Left cardiac atrium (tissue), 4 donors: ENCODE measurements at regions not wholly inside any gene's neighbourhood (a gene's known extent, or its start where the extent isn't known, plus 50 kb on each side); places are given as distances from the start of the nearest gene placed in this dataset.
A peak's percentile ranks its signal among the peaks of the same experiment; 100 is the strongest.

Experiments used
- ATAC-seq, 2 donors: fragments of 200-7000 bp; cut with Tn5 transposase; one replicate each; pipeline ENCODE4 v1.9.1; 2020; ENCODE audit warnings: mild to moderate bottlenecking in 2 of 2, moderate library complexity in 2 of 2
- DNase-seq: peaks from one replicate; pipeline ENCODE4 v3.0.0-alpha.2; 2020
- intact Hi-C, 2 donors: fragments of 100-400 bp; cut with DNase I; formaldehyde crosslinking; loops; one replicate each; pipeline versions ENCODE4 v1.14.1 to v1.15.1; 2022 to 2023
- donor health status: DM: no; HTN: yes; CAD: no.
- donor health status: DM: no; HTN: yes; CAD: no; lungs with severe emphysema.
- donor health status: DM: yes; HTN: yes; CAD: no.
- donor health status: Dilated cardiomyopathy.

GRCh38 chr2:53422979-53423378, 344.6 kb upstream of the CHAC2 start:
- DNase-seq, result no peak
- ATAC-seq, result peak in 1 of 2 donors; percentile 55
- intact Hi-C loops, result no loop called here

GRCh38 chr2:53417385-53417784, 350.2 kb upstream of the CHAC2 start:
- intact Hi-C loops, result no loop called here
- no peak for DNase-seq
- no peak for ATAC-seq

- intact Hi-C loops, result no loop called here
- no peak for ATAC-seq
- no peak for DNase-seq
Observed at GRCh38 chr2:53407363-53408080, 360.1 kb upstream of the CHAC2 start.

GRCh38 chr2:53403792-53404413, 363.7 kb upstream of the CHAC2 start:
- intact Hi-C loops, result no loop called here
- ATAC-seq, result peak in 1 of 2 donors; percentile 55

GRCh38 chr2:53397085-53397484, 370.5 kb upstream of the CHAC2 start:
- no peak for ATAC-seq
- DNase-seq, result no peak
- intact Hi-C loops, result no loop called here

More at GRCh38 chr2:53403792-53404413, 363.7 kb upstream of the CHAC2 start:
- DNase-seq, result no peak

GRCh38 chr2:53381271-53381670, 386.3 kb upstream of the CHAC2 start:
- ATAC-seq (peak; percentile 94 to 96), DNase-seq (peak; percentile 17)
- intact Hi-C loops, result no loop called here

- ATAC-seq (no peak), DNase-seq (no peak)
- intact Hi-C loops, result no loop called here
Observed at GRCh38 chr2:53379547-53379946, 388.1 kb upstream of the CHAC2 start.

GRCh38 chr2:53378791-53379190, 388.8 kb upstream of the CHAC2 start:
- no peak for ATAC-seq
- intact Hi-C loops, result no loop called here
- no peak for DNase-seq

- intact Hi-C loops, result no loop called here
- no peak for DNase-seq
- ATAC-seq, result no peak
Observed at GRCh38 chr2:53373126-53373525, 394.5 kb upstream of the CHAC2 start.

- DNase-seq (no peak), ATAC-seq (no peak)
- intact Hi-C loops, result no loop called here
Observed at GRCh38 chr2:53366543-53366942, 401.1 kb upstream of the CHAC2 start.

GRCh38 chr2:53362934-53363333, 404.7 kb upstream of the CHAC2 start:
- intact Hi-C loops, result no loop called here
- DNase-seq (no peak), ATAC-seq (no peak)

GRCh38 chr2:53356291-53356905, 411.2 kb upstream of the CHAC2 start:
- DNase-seq (no peak), ATAC-seq (no peak)
- intact Hi-C loops, result no loop called here

- ATAC-seq (no peak), DNase-seq (no peak)
- intact Hi-C loops, result no loop called here
Observed at GRCh38 chr2:53353135-53354114, 414.2 kb upstream of the CHAC2 start.

- ATAC-seq (no peak), DNase-seq (no peak)
- intact Hi-C loops, result no loop called here
Observed at GRCh38 chr2:53347269-53347668, 420.3 kb upstream of the CHAC2 start.

GRCh38 chr2:53342248-53342647, 425.4 kb upstream of the CHAC2 start:
- ATAC-seq, result no peak
- intact Hi-C loops, result no loop called here
- DNase-seq, result no peak

- DNase-seq (no peak), ATAC-seq (no peak)
- intact Hi-C loops, result no loop called here
Observed at GRCh38 chr2:53334610-53335009, 433.0 kb upstream of the CHAC2 start.

GRCh38 chr2:53331667-53332066, 435.9 kb upstream of the CHAC2 start:
- intact Hi-C loops, result no loop called here
- DNase-seq (no peak), ATAC-seq (no peak)

GRCh38 chr2:53317861-53318260, 449.7 kb upstream of the CHAC2 start:
- no peak for ATAC-seq
- no peak for DNase-seq
- intact Hi-C loops, result no loop called here

- intact Hi-C loops, result no loop called here
- ATAC-seq, result peak in 1 of 2 donors; percentile 17
- DNase-seq, result no peak
Observed at GRCh38 chr2:53315149-53315548, 452.5 kb upstream of the CHAC2 start.

- ATAC-seq, result no peak
- intact Hi-C loops, result no loop called here
- no peak for DNase-seq
Observed at GRCh38 chr2:53314718-53315117, 452.9 kb upstream of the CHAC2 start.
